Gastrocnemius medialis (tissue), 4 donors: ENCODE measurements at regions not wholly inside any gene's neighbourhood (a gene's known extent, or its start where the extent isn't known, plus 50 kb on each side); places are given as distances from the start of the nearest gene placed in this dataset.

Experiments used
- POLR2A ChIP-seq, 2 donors: fragments of 450-650 bp; IDR thresholded peaks; one replicate each; pipeline ENCODE4 v1.6.1; 2017; ENCODE audit warnings: antibody characterized with exemption in 2 of 2, mild to moderate bottlenecking in 2 of 2, moderate library complexity in 2 of 2
- TF ChIP-seq, protein P1 (sequence below), 5 experiments: fragments of 450-650 bp in 3 of 5; fragments of 200-600 bp in 2 of 5; sonication (generic) in 2 of 5; IDR thresholded peaks in 4 of 5; conservative IDR thresholded peaks in 1 of 5; 1 replicate in 4 of 5; 2 replicates in 1 of 5; pipeline ENCODE4 v1.5.1; 2016 to 2019; ENCODE audit warnings: antibody characterized with exemption in 5 of 5, mild to moderate bottlenecking in 3 of 5, moderate library complexity in 3 of 5

DNA sequence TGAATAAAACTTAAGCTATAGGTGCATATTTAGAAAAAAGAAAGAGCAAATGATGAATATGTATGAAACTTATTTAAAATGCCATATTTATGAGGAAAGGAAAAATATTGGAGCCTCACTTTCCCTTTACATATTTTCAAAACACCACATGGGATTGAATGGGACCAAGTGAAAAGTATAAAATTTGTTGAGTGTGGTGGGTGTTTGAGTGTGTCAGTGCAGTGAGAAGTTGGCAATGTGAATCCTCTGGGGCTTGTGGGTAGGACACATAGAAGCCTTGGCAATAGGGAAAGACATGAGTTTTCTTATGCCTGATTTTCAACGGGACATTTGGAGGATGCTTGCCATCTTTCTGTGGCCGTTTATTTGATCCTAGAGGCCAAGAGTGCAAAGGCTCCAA is 502.2 kb upstream of the CELF4 start:
- TF ChIP-seq, protein P1, sequence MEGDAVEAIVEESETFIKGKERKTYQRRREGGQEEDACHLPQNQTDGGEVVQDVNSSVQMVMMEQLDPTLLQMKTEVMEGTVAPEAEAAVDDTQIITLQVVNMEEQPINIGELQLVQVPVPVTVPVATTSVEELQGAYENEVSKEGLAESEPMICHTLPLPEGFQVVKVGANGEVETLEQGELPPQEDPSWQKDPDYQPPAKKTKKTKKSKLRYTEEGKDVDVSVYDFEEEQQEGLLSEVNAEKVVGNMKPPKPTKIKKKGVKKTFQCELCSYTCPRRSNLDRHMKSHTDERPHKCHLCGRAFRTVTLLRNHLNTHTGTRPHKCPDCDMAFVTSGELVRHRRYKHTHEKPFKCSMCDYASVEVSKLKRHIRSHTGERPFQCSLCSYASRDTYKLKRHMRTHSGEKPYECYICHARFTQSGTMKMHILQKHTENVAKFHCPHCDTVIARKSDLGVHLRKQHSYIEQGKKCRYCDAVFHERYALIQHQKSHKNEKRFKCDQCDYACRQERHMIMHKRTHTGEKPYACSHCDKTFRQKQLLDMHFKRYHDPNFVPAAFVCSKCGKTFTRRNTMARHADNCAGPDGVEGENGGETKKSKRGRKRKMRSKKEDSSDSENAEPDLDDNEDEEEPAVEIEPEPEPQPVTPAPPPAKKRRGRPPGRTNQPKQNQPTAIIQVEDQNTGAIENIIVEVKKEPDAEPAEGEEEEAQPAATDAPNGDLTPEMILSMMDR (IDR thresholded peaks at IDR 0.05 in 4 of 5, conservative IDR thresholded peaks at IDR 0.05 in 1 of 5), result no peak
- no peak for TF ChIP-seq POLR2A (IDR thresholded peaks at IDR 0.05)
